Inferior parietal cortex (tissue), 1 donor: ENCODE measurements at regions not wholly inside any gene's neighbourhood (a gene's known extent, or its start where the extent isn't known, plus 50 kb on each side); places are given as distances from the start of the nearest gene placed in this dataset.

Experiments used
- DNase-seq: peaks from one replicate; pipeline ENCODE4 v3.0.0-alpha.2; 2016; ENCODE audit errors: extremely low spot score

DNA sequence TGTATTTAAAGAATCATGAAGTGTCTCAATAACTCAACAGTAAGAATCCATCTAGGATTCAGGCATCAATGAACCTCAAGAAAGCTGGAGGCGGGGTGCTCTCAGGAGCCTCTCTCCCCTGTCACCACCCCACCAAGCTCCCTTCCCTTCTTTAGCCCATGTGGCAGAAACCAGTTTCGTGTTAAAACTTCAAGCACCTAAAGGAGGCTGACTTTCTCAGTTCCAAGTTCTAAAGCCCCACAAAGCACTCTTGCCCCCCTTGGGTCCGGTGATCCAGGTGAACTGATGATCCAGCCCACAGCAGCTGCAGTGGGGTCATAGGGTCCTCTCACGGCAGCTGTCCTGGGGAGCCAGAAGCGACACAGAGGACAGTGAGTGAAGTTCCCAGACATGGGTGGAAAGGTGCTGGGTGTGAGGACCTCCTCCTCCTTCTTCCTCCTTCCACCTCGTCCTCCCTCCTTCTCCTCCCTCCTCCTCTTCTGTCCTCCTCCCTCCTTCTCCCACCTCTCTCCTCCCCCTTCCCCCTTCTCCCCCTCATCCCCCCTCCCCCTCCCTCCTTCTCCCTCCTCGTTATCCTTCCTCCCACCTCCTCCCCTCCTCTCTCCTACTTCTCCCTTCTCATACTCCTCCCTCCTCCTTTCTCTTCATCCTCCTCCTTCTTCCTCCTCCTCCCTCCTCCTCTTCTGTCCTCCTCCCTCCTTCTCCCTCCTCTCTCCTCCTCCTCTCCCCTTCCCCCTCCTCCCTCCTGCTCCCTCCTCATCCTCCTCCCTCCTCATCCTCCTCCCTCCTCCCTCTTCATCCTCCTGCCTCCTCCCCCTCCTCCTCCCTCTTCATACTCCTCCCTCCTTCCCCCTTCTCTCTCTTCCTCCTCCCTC is 192.4 kb upstream of the AGAP1 start:
- no peak for DNase-seq

GRCh38 chr2:235302263-235302662 is 191.6 kb upstream of the AGAP1 start:
- DNase-seq, result no peak

GRCh38 chr2:235303499-235304291 is 190.1 kb upstream of the AGAP1 start:
- no peak for DNase-seq

- DNase-seq, result no peak
Observed at GRCh38 chr2:235305678-235306077, 188.2 kb upstream of the AGAP1 start.

DNA sequence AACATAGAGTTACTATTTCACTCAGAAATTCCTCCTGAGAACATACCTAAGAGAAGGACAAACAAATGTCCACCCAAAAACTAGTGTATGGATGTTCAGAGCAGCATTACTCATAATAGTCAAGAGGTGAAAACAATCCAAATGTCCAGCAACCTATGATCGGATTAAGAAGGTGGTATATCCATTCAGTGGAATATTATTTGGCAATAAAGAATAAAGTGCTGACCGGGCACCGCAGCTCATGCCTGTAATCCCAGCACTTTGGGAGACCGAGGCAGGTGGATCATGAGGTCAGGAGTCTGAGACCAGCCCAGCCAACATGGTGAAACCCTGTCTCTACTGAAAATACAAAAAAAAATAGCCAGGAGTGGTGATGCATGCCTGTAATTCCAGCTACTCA is 182.8 kb upstream of the AGAP1 start:
- DNase-seq, result no peak

GRCh38 chr2:235312571-235312970 is 181.3 kb upstream of the AGAP1 start:
- DNase-seq, result no peak

DNA sequence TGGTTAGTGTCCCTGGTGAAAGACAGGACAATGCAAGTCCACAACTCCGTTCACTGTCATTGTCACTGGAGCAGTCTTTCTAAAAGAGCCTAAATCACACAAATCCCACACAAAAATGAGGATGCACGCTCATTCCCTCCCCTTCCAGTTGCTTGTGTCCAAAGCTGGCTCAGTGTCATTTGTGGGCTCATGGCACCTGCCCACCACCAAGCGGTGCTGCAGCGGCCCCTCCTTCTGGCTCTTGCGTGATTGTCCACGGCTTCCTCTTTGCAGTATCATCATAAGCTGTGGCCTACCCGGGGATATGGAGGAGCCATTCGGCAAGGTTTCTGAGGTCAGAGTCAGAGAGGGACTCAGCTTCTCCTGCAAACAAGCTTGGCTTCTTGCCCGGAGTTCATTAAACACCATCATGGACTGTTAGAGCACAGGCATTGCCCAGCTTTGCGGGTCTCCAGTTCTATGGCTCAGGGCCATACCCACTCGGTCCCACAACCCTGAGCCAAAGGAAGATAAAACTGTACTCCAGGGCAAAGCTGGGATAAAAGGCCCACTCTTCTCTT is 179.4 kb upstream of the AGAP1 start:
- no peak for DNase-seq

GRCh38 chr2:235319095-235319494 is 174.7 kb upstream of the AGAP1 start:
- DNase-seq, result no peak

DNA sequence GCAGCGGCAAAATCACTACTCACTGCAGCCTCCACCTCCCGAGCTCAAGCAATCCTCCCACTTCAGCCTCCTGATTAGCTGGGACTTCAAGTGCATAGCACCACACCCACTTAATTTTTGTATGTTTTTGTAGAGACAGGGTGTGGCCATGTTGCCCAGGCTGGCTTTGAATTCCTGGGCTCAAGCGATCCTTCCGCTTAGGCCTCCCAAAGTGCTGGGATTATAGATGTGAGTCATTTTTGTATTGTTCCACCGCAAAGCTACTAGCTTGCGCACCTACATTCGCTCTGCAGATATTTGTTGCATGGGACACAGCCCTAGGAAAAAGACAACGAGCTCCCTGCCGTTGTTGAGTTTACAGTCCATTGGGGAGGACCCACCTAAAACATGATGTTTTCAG is 173.5 kb upstream of the AGAP1 start:
- no peak for DNase-seq

GRCh38 chr2:235324324-235324723 is 169.5 kb upstream of the AGAP1 start:
- no peak for DNase-seq

DNA sequence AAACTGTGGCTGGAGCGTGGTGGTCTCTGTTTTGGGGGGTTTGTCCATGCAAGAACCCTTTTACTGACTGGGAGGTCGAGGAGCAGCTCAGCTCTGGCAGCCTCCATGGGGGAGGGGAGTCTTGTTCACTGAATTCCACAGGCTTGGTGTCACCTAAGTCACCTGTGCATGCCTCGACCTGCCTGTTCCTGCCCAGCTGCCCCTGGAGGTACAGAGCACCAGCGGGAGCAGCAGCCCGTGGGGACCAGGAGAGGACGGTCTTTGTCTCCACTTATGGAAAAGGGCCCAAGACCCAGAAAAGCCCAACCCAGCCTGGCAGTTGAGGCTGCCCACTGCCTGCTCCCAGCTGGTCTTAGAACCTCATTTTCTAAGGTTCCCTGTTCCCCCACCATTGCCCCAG is 168.7 kb upstream of the AGAP1 start:
- DNase-seq, result no peak

DNA sequence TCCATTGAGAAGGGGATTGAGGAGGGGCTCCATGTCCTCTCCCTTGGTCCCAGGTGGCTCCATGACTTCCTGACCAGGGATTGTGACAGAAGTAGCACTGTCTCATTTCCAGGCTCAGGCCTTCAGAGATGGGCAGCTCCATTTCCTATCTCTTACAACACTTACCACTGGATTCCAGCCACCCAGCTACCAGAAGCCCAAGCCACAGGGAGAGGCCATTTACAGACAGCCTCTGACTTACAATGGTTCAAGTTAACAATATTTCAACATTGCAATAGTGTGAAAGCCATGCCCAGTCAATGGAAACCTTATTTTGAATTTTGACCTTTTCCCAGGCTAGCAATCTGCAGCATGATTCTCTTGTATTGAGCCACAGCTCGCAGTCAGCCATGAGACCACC is 164.9 kb upstream of the AGAP1 start:
- DNase-seq, result no peak

DNA sequence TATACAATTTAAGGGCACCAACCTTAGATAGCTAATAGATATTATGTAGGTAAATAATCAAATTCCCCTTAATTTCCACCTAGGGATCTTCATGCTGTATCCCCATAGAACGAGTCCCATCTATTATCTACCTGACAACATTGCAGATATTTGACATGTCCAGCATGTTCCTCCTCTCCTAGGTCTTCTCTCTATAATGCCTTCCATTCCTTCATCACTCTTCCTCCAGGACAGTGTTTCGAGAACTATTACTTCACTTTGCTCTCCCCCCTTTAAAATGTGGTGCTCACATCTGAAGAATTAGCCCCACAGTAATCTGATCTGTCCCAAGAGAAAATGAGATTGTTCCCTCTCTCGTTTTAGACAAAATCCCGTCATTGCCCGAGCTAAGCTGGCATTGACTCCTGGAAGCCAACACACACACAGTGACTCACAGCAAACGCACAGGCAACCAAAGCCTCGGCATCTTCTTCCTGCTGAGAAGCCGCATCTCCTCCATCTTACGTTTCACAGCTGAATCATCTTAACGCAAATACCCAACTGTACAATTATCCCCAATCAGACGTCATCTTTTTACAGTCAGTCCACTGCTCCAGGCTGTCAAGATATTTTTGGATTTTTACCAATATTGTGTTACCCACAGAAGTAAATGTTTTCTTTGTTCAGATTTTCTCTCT is 162.9 kb upstream of the AGAP1 start:
- DNase-seq, result peak; percentile 30

DNA sequence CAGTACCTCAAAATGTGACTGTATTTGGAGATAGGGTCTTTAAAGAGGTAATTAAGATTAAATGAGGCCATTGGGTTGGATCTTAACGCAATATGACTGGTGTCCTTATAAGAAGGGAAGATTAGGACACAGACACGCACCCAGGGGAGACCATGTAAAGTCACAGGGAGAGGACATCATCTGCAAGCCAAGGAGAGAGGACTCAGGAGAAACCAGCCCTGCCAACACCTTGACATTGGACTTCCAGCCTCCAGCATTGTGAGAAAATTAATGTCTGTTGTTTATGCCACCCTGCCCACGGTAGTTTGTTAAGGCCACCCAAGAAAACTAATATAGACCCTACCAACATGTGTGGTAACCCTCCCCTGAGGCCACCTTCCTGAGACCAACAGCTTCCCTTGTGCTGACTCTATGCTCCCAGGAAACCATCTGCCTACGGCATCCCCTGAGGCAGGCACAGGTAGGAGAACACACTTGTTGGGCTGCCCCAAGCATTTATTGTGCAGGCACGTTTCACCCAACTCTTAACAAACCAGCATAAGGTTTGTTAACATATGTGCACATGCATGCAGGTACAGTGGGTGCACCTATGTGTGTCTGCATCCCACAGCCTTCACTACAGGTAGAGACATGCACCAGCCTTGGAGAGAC is 161.5 kb upstream of the AGAP1 start:
- DNase-seq, result no peak

- DNase-seq, result no peak
Observed at GRCh38 chr2:235333076-235333475, 160.8 kb upstream of the AGAP1 start.

DNA sequence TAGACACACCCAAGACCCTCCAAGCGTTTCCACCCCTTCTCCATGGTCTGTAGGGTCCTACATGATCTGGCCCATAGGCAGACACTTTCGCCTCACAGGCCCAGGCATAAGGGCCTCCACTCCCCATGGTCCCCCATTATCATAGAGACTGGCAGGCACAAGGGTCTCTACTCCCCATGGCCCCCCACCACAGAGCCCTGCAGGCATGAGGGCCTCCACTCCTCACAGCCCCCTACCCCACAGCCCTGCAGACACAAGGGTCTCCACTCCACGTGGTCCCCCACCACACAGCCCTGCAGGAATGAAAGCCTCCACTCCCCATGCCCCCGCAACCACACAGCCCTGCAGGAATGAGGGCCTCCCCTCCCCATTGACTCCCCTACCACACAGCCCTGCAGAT is 159.7 kb upstream of the AGAP1 start:
- no peak for DNase-seq

GRCh38 chr2:235343156-235343774 is 150.6 kb upstream of the AGAP1 start:
- no peak for DNase-seq

GRCh38 chr2:235343869-235344268 is 150.0 kb upstream of the AGAP1 start:
- DNase-seq, result no peak

GRCh38 chr2:235345745-235346144 is 148.1 kb upstream of the AGAP1 start:
- DNase-seq, result no peak

DNA sequence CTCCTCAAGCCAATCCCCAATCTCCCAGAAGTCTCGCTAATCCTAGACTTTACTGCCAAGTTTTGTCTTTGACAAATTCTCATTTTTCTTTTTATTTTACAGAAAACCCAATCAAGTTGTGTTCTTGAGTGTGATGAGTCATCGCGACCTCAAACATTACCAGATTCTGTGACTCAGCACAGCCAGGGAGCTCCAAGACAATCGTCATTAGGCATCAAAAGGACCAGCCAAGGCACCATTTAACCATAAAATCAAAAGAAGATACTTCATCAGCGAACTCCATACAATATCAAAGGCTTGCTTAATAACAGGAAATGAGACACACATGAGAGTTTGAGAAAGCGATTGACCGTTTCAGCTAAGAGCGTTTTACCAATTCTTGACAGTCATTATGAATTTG is 146.2 kb upstream of the AGAP1 start:
- no peak for DNase-seq

DNA sequence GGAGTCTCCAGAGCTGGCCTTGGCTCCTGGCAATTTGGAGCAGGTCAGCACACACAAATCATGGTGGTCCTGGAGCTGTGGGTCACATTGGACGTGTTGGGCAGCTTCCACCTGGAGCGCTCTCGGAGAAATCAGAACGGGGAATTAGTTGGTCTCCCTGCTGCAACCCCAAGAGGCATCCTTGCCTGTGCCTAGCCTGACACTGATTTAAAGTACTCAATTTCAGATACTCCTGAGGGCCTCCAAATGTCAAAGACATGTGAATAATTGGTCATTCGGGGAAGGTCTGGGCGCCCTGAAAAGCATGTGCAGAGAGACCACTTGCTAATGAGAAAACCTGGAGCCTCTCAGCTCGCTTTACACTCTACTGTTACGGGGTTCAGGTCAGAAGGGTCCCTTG is 145.5 kb upstream of the AGAP1 start:
- DNase-seq, result no peak
